H1 (cell line): ENCODE measurements at regions not wholly inside any gene's neighbourhood (a gene's known extent, or its start where the extent isn't known, plus 50 kb on each side); places are given as distances from the start of the nearest gene placed in this dataset.

Experiments
- CHD2 ChIP-seq: IDR thresholded peaks from 2 replicates; pipeline ENCODE4 v1.6.1; 2012; ENCODE audit warnings: low read length, improper control_type of control experiment
- EZH2 ChIP-seq: fragments of 200-600 bp; sonication (generic); IDR thresholded peaks from 2 replicates; pipeline ENCODE4 v1.7.1; 2012; ENCODE audit warnings: low read depth, mild to moderate bottlenecking, moderate library complexity, low read length, inconsistent platforms; ENCODE audit not compliant: severe bottlenecking
- GABPA ChIP-seq: IDR thresholded peaks from 2 replicates; pipeline ENCODE4 v1.6.1; 2011; ENCODE audit warnings: mild to moderate bottlenecking, low read length, moderate library complexity, borderline replicate concordance; ENCODE audit not compliant: insufficient read depth
- TF ChIP-seq, protein P1 (sequence below), 3 experiments: IDR thresholded peaks; 1 replicate in 2 of 3; 2 replicates in 1 of 3; pipeline versions ENCODE4 v1.5.1 to v1.6.1; 2011; ENCODE audit warnings: low read length in 3 of 3, mild to moderate bottlenecking in 3 of 3, inconsistent platforms in 2 of 3, low read depth in 1 of 3, moderate library complexity in 1 of 3; ENCODE audit not compliant: insufficient read depth in 1 of 3; ENCODE audit errors: control extremely low read depth in 1 of 3

DNA sequence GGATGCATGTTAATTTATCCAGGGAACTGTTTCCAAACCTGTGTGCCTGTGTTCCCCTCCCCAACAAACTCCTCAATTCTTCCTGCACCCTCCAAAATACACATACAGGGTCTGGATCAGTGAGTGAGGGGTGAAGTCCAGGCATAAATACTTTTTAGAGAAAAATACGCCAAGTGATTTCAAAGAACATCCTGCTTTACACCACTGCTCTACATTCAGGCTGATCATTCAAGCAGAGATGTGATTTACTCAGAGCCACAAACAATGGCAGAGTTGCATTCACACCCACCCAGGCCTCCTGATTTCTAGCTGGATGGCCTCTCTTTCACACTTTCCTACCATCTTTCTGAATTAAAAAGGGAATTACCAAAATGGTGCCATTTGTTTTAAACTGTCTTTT is 289.5 kb upstream of the SLC14A2 start:
- TF ChIP-seq, protein P1, sequence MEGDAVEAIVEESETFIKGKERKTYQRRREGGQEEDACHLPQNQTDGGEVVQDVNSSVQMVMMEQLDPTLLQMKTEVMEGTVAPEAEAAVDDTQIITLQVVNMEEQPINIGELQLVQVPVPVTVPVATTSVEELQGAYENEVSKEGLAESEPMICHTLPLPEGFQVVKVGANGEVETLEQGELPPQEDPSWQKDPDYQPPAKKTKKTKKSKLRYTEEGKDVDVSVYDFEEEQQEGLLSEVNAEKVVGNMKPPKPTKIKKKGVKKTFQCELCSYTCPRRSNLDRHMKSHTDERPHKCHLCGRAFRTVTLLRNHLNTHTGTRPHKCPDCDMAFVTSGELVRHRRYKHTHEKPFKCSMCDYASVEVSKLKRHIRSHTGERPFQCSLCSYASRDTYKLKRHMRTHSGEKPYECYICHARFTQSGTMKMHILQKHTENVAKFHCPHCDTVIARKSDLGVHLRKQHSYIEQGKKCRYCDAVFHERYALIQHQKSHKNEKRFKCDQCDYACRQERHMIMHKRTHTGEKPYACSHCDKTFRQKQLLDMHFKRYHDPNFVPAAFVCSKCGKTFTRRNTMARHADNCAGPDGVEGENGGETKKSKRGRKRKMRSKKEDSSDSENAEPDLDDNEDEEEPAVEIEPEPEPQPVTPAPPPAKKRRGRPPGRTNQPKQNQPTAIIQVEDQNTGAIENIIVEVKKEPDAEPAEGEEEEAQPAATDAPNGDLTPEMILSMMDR (IDR thresholded peaks at IDR 0.05; ENCODE audit: control extremely low read depth in 1 of 3, insufficient read depth in 1 of 3, low read depth in 1 of 3, low read length in 3 of 3): no peak
- TF ChIP-seq CHD2 (no peak), EZH2 (no peak), GABPA (no peak)
